GM23338 (cell line): ENCODE measurements at regions not wholly inside any gene's neighbourhood (a gene's known extent, or its start where the extent isn't known, plus 50 kb on each side); places are given as distances from the start of the nearest gene placed in this dataset.
A peak's percentile ranks its signal among the peaks of the same experiment; 100 is the strongest.

Experiments
- ATAC-seq: fragments of 200-7000 bp; cut with Tn5 transposase; 3 replicates; pipeline ENCODE4 v1.9.1; 2020
- DNase-seq: peaks from one replicate; pipeline ENCODE4 v3.0.0-alpha.2; 2015; ENCODE audit warnings: low spot score
- H2AFZ ChIP-seq: fragments of 200-600 bp; sonication (generic); 2 replicates; pipeline ENCODE4 v1.8.0; 2016; ENCODE audit warnings: antibody characterized with exemption, mild to moderate bottlenecking, moderate library complexity
- H3F3A ChIP-seq: fragments of 200-600 bp; sonication (generic); replicated peaks from 2 replicates; pipeline ENCODE4 v1.8.0; 2017; ENCODE audit warnings: antibody characterized with exemption, mixed run types, low read depth
- H3K27ac ChIP-seq: fragments of 200-600 bp; sonication (generic); 2 replicates; pipeline ENCODE4 v1.6.1; 2016; ENCODE audit warnings: low read depth
- H3K27me3 ChIP-seq: fragments of 200-600 bp; sonication (generic); 2 replicates; pipeline ENCODE4 v1.8.0; 2016; ENCODE audit warnings: mild to moderate bottlenecking, mixed run types, moderate library complexity; ENCODE audit not compliant: insufficient read depth
- H3K36me3 ChIP-seq: fragments of 200-600 bp; sonication (generic); 2 replicates; pipeline ENCODE4 v1.8.0; 2016; ENCODE audit warnings: mild to moderate bottlenecking; ENCODE audit not compliant: insufficient read depth
- H3K4me1 ChIP-seq: fragments of 200-600 bp; sonication (generic); 2 replicates; pipeline ENCODE4 v1.8.0; 2016; ENCODE audit warnings: mild to moderate bottlenecking, moderate library complexity; ENCODE audit not compliant: insufficient read depth
- H3K4me2 ChIP-seq: fragments of 200-600 bp; sonication (generic); 2 replicates; pipeline ENCODE4 v1.7.1; 2017; ENCODE audit warnings: mixed run types
- H3K4me3 ChIP-seq: fragments of 200-600 bp; sonication (generic); 2 replicates; pipeline ENCODE4 v1.6.1; 2016; ENCODE audit warnings: mixed run types
- H3K79me2 ChIP-seq: fragments of 200-600 bp; sonication (generic); replicated peaks from 2 replicates; pipeline ENCODE4 v1.8.0; 2017; ENCODE audit warnings: mild to moderate bottlenecking; ENCODE audit not compliant: insufficient read depth
- H3K9me2 ChIP-seq: fragments of 200-600 bp; sonication (generic); 2 replicates; pipeline ENCODE4 v1.8.0; 2017; ENCODE audit not compliant: insufficient read depth
- H4K20me1 ChIP-seq: fragments of 200-600 bp; sonication (generic); replicated peaks from 2 replicates; pipeline ENCODE4 v1.8.0; 2017; ENCODE audit warnings: mild to moderate bottlenecking; ENCODE audit not compliant: insufficient read depth
- H3K27ac Mint-ChIP-seq: 2 replicates; pipeline ENCODE4 v1.8.0; 2020; ENCODE audit warnings: inconsistent platforms, mild to moderate bottlenecking, moderate library complexity, mixed read lengths
- H3K27me3 Mint-ChIP-seq: 3 replicates; pipeline ENCODE4 v1.8.0; 2022; ENCODE audit warnings: low read depth, mild to moderate bottlenecking, moderate library complexity, mixed read lengths, inconsistent platforms; ENCODE audit not compliant: insufficient read depth, poor library complexity
- H3K36me3 Mint-ChIP-seq: 3 replicates; pipeline ENCODE4 v1.8.0; 2021; ENCODE audit warnings: low read depth, mild to moderate bottlenecking, inconsistent platforms, moderate library complexity, mixed read lengths
- H3K4me1 Mint-ChIP-seq: 3 replicates; pipeline ENCODE4 v1.8.0; 2020; ENCODE audit warnings: mild to moderate bottlenecking, inconsistent platforms, mixed read lengths
- H3K4me3 Mint-ChIP-seq: 3 replicates; pipeline ENCODE4 v1.8.0; 2021; ENCODE audit warnings: moderate library complexity, mild to moderate bottlenecking, inconsistent platforms, mixed read lengths
- H3K9me3 Mint-ChIP-seq: 3 replicates; pipeline ENCODE4 v1.8.0; 2020; ENCODE audit warnings: moderate library complexity, mild to moderate bottlenecking, inconsistent platforms, mixed read lengths
- CREB1 ChIP-seq: fragments of 250-450 bp; sonication (Bioruptor Pico); IDR thresholded peaks from 2 replicates; pipeline ENCODE4 v1.5.0; 2020; ENCODE audit warnings: low read depth, mild to moderate bottlenecking, moderate library complexity
- EZH2 ChIP-seq: fragments of 200-600 bp; sonication (generic); IDR thresholded peaks from one replicate; pipeline ENCODE4 v1.8.0; 2017; ENCODE audit warnings: antibody characterized with exemption, mild to moderate bottlenecking, low read depth; ENCODE audit not compliant: unreplicated experiment
- EZH2phosphoT487 ChIP-seq: fragments of 200-600 bp; sonication (generic); IDR thresholded peaks from one replicate; pipeline ENCODE4 v1.8.1; 2018; ENCODE audit warnings: antibody characterized with exemption; ENCODE audit not compliant: unreplicated experiment
- JUNB ChIP-seq: IDR thresholded peaks from one replicate; pipeline ENCODE4 v1.6.1; 2016; ENCODE audit warnings: antibody characterized with exemption; ENCODE audit not compliant: unreplicated experiment
- NANOG ChIP-seq: IDR thresholded peaks from 2 replicates; pipeline ENCODE4 v1.6.1; 2016; ENCODE audit warnings: antibody characterized with exemption, borderline replicate concordance
- POLR2AphosphoS5 ChIP-seq: IDR thresholded peaks from 2 replicates; pipeline ENCODE4 v1.6.1; 2016; ENCODE audit warnings: antibody characterized with exemption, low read depth
- ZNF114 ChIP-seq: fragments of 250-450 bp; sonication (Bioruptor Pico); IDR thresholded peaks from 2 replicates; pipeline ENCODE4 v1.5.0; 2020; ENCODE audit warnings: mild to moderate bottlenecking, moderate library complexity
- TF ChIP-seq, protein P1 (sequence below), 2 experiments: fragments of 200-600 bp in 1 of 2; sonication (generic) in 1 of 2; conservative IDR thresholded peaks; 2 replicates each; pipeline versions ENCODE4 v1.5.1 to v1.6.1; 2016 to 2017; ENCODE audit warnings: antibody characterized with exemption in 2 of 2, low read depth in 2 of 2, mild to moderate bottlenecking in 2 of 2, moderate library complexity in 1 of 2
- TF ChIP-seq, protein P2 (sequence below): fragments of 250-450 bp; sonication (Bioruptor Pico); IDR thresholded peaks from 2 replicates; pipeline ENCODE4 v1.5.0; 2020; ENCODE audit warnings: mild to moderate bottlenecking, moderate library complexity
- TF ChIP-seq, protein P3 (sequence below): IDR thresholded peaks from one replicate; pipeline ENCODE4 v1.6.1; 2018; ENCODE audit warnings: antibody characterized with exemption; ENCODE audit not compliant: unreplicated experiment

DNA sequence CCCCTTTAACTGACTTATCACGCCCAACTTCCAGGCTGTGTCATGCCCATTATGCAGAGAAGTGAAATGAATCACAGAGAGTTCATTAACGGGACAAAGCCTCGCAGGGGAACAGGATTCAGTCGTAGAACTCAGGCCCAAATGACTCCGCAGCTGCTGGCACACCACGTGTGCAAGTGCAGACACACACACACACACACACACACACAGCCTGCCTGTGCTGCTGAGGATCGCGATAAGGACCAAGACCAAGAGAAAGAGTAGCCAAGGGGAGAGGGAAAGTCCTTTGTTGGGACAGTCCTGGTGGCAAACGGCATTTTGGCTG lies 90.0 kb upstream of the TAF1B start:
- Mint-ChIP-seq H3K9me3 (no peaks in the 10 kb centered on the region), H3K27me3 (peaks cover 19% of the 10 kb centered on the region), H3K4me3 (no peak overlapping the region), H3K27ac (no peak overlapping the region; the same call in 1 of the 2 replicates), H3K36me3 (no peaks in the 10 kb centered on the region), H3K4me1 (peaks cover 42% of the 10 kb centered on the region)
- H3F3A ChIP-seq, result no peaks in the 10 kb centered on the region
- DNase-seq (no peak), ATAC-seq (no peak; the same call in 1 of the 3 replicates)
- TF ChIP-seq EZH2, result no peak
- TF ChIP-seq JUNB, result no peak
- TF ChIP-seq, protein P1, sequence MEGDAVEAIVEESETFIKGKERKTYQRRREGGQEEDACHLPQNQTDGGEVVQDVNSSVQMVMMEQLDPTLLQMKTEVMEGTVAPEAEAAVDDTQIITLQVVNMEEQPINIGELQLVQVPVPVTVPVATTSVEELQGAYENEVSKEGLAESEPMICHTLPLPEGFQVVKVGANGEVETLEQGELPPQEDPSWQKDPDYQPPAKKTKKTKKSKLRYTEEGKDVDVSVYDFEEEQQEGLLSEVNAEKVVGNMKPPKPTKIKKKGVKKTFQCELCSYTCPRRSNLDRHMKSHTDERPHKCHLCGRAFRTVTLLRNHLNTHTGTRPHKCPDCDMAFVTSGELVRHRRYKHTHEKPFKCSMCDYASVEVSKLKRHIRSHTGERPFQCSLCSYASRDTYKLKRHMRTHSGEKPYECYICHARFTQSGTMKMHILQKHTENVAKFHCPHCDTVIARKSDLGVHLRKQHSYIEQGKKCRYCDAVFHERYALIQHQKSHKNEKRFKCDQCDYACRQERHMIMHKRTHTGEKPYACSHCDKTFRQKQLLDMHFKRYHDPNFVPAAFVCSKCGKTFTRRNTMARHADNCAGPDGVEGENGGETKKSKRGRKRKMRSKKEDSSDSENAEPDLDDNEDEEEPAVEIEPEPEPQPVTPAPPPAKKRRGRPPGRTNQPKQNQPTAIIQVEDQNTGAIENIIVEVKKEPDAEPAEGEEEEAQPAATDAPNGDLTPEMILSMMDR (conservative IDR thresholded peaks at IDR 0.05; ENCODE audit: low read depth in 2 of 2), result no peak
- TF ChIP-seq ZNF114 (CRISPR knock-in tag), result no peak
- TF ChIP-seq EZH2phosphoT487, result no peak
- TF ChIP-seq, protein P2, sequence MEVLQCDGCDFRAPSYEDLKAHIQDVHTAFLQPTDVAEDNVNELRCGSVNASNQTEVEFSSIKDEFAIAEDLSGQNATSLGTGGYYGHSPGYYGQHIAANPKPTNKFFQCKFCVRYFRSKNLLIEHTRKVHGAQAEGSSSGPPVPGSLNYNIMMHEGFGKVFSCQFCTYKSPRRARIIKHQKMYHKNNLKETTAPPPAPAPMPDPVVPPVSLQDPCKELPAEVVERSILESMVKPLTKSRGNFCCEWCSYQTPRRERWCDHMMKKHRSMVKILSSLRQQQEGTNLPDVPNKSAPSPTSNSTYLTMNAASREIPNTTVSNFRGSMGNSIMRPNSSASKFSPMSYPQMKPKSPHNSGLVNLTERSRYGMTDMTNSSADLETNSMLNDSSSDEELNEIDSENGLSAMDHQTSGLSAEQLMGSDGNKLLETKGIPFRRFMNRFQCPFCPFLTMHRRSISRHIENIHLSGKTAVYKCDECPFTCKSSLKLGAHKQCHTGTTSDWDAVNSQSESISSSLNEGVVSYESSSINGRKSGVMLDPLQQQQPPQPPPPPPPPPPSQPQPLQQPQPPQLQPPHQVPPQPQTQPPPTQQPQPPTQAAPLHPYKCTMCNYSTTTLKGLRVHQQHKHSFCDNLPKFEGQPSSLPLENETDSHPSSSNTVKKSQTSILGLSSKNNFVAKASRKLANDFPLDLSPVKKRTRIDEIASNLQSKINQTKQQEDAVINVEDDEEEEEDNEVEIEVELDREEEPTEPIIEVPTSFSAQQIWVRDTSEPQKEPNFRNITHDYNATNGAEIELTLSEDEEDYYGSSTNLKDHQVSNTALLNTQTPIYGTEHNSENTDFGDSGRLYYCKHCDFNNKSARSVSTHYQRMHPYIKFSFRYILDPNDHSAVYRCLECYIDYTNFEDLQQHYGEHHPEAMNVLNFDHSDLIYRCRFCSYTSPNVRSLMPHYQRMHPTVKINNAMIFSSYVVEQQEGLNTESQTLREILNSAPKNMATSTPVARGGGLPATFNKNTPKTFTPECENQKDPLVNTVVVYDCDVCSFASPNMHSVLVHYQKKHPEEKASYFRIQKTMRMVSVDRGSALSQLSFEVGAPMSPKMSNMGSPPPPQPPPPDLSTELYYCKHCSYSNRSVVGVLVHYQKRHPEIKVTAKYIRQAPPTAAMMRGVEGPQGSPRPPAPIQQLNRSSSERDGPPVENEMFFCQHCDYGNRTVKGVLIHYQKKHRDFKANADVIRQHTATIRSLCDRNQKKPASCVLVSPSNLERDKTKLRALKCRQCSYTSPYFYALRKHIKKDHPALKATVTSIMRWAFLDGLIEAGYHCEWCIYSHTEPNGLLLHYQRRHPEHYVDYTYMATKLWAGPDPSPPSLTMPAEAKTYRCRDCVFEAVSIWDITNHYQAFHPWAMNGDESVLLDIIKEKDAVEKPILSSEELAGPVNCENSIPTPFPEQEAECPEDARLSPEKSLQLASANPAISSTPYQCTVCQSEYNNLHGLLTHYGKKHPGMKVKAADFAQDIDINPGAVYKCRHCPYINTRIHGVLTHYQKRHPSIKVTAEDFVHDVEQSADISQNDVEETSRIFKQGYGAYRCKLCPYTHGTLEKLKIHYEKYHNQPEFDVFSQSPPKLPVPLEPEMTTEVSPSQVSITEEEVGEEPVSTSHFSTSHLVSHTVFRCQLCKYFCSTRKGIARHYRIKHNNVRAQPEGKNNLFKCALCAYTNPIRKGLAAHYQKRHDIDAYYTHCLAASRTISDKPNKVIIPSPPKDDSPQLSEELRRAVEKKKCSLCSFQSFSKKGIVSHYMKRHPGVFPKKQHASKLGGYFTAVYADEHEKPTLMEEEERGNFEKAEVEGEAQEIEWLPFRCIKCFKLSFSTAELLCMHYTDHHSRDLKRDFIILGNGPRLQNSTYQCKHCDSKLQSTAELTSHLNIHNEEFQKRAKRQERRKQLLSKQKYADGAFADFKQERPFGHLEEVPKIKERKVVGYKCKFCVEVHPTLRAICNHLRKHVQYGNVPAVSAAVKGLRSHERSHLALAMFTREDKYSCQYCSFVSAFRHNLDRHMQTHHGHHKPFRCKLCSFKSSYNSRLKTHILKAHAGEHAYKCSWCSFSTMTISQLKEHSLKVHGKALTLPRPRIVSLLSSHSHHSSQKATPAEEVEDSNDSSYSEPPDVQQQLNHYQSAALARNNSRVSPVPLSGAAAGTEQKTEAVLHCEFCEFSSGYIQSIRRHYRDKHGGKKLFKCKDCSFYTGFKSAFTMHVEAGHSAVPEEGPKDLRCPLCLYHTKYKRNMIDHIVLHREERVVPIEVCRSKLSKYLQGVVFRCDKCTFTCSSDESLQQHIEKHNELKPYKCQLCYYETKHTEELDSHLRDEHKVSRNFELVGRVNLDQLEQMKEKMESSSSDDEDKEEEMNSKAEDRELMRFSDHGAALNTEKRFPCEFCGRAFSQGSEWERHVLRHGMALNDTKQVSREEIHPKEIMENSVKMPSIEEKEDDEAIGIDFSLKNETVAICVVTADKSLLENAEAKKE, result no peak
- TF ChIP-seq POLR2AphosphoS5, result no peak
- TF ChIP-seq, protein P3, sequence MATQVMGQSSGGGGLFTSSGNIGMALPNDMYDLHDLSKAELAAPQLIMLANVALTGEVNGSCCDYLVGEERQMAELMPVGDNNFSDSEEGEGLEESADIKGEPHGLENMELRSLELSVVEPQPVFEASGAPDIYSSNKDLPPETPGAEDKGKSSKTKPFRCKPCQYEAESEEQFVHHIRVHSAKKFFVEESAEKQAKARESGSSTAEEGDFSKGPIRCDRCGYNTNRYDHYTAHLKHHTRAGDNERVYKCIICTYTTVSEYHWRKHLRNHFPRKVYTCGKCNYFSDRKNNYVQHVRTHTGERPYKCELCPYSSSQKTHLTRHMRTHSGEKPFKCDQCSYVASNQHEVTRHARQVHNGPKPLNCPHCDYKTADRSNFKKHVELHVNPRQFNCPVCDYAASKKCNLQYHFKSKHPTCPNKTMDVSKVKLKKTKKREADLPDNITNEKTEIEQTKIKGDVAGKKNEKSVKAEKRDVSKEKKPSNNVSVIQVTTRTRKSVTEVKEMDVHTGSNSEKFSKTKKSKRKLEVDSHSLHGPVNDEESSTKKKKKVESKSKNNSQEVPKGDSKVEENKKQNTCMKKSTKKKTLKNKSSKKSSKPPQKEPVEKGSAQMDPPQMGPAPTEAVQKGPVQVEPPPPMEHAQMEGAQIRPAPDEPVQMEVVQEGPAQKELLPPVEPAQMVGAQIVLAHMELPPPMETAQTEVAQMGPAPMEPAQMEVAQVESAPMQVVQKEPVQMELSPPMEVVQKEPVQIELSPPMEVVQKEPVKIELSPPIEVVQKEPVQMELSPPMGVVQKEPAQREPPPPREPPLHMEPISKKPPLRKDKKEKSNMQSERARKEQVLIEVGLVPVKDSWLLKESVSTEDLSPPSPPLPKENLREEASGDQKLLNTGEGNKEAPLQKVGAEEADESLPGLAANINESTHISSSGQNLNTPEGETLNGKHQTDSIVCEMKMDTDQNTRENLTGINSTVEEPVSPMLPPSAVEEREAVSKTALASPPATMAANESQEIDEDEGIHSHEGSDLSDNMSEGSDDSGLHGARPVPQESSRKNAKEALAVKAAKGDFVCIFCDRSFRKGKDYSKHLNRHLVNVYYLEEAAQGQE, result no peak
- TF ChIP-seq NANOG, result no peak
- TF ChIP-seq CREB1 (CRISPR knock-in tag), result no peak
- H2AFZ ChIP-seq, result peak overlapping the region; percentile 90
- no peaks in the 10 kb centered on the region for H3K27me3 ChIP-seq
- H3K9me2 ChIP-seq, result no peaks in the 10 kb centered on the region
- H3K4me1 ChIP-seq, result peaks cover 9% of the 10 kb centered on the region
- H3K36me3 ChIP-seq, result no peaks in the 10 kb centered on the region
- H3K4me2 ChIP-seq, result 0 out of 2 replicates have a peak overlapping the region, but pooled peaks have one; percentile 20
- H3K27ac ChIP-seq, result no peak overlapping the region
- H3K4me3 ChIP-seq, result no peak overlapping the region
- H4K20me1 ChIP-seq, result no peaks in the 10 kb centered on the region
- no peaks in the 10 kb centered on the region for H3K79me2 ChIP-seq
